NCI-H2171 treated with DMSO at 0.1 percent for 48 hours (cell line): ENCODE measurements at regions not wholly inside any gene's neighbourhood (a gene's known extent, or its start where the extent isn't known, plus 50 kb on each side); places are given as distances from the start of the nearest gene placed in this dataset.
A peak's percentile ranks its signal among the peaks of the same experiment; 100 is the strongest.
"Not testable (repeated sequence)": the region's sequence is repeated elsewhere in the genome, so short reads cannot be mapped to it uniquely, and the experiment has no call there.

Source experiments
- DNase-seq: peaks from one replicate; lab custom pipeline; 2025; lab: John Stamatoyannopoulos, UW

GRCh38 chr5:173667702-173668101 is 51.3 kb upstream of the BOD1 start:
- no peak for DNase-seq

GRCh38 chr5:173668245-173668800 is 51.9 kb upstream of the BOD1 start:
- DNase-seq = no peak

- DNase-seq = no peak
Measured at GRCh38 chr5:173668910-173669309, 52.5 kb upstream of the BOD1 start.

DNA sequence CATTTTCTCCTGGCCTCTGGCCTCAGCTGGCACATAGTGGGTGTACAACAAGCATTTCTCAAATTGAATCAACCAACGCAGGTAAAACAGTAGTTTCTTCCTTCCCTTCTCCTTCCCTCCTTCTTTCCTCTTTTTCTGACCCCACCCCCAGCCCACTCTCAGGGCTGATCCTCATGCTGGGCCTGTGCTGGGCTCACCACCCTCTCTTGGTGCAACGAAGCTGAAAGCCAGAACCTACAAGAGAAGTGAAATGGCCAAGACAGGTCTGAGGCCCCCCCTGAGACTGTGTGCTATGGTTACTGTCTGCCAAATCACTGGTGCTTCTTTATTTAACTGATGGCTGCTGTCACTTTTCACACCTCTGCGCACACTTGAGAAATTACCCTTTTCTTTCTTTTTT is 53.0 kb upstream of the BOD1 start:
- no peak for DNase-seq

DNA sequence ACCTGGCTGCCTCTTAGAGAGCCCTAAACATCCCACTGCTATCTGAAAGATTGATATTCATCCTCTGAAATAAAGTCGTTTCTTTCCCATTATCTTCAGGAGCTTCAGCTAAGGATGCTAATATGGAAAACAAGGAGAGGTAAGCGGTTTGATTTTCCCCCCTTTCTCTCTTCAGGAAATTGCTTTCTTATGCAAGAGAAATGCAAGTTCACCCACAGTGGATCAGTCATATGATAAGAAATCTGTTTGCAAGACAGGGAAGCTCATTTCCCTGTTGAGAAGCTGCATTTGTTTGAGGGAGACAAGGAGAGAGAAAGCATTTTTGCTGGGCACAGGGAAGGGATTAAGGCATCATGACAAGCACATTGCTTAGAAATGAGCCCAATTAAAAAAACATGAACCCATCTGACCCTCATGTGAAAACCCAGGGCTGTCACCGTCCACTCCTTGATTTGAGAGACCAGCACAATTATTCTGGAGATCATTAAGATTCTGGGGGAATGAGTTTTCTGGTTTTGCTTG is 53.7 kb upstream of the BOD1 start:
- DNase-seq = no peak

DNA sequence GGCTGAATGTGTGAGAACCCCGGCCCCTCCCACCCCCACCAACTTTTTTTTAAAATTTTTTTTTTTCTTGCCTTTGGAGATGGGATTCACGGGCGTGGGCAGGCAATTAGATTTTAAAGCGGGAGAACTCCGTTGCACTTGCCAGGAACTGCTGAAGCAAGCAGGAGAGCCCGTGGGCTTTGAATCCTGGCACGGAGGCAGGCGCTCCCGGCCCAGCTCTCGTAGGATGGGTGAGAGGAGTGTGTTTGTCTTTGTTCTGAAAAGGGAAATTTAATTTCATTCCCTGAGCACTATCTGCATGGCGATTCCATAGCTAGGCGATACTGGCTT is 54.3 kb upstream of the BOD1 start:
- DNase-seq = no peak

- no peak for DNase-seq
Measured at GRCh38 chr5:173671121-173671949, 54.9 kb upstream of the BOD1 start.

DNA sequence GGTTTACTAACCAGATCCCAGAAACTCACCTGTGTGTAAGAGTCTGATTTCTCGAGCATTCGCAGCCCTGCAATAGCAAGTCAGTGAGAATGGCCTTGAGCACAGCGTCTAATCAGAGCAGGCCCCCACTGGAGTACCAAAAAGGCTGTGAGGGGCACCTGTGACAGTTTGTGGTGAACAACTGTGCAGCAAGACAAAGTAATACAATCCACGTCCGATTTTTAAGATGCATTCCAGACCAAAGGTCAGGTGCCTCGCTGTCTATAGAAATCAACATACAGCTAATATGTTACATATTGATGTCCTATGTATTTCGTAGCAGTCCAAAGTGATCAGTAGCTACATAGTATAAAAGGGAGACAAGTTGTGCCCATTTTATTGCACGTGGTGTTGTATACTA is 55.7 kb upstream of the BOD1 start:
- DNase-seq = no peak

DNA sequence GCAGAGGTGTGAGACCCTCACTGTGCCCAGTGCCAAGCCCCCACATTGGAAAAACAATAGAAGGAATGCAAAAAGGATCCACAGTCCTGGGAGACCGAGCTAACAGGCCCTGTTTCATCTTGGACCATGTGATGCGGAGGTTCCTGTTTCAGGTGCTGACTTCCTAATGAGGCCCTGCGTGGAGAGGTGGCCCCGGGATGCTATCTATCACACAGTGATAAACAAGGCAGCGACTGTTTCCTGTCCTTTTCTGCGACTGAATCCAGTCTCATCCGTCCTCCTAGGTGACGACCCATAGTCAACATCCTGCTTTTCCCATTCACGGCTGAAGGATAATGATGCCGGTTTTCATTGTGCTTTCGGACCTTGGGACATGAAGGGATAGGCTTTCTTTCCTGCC is 56.4 kb upstream of the BOD1 start:
- no peak for DNase-seq

- no peak for DNase-seq
Measured at GRCh38 chr5:173673295-173674101, 57.0 kb upstream of the BOD1 start.

GRCh38 chr5:173675287-173675996 is 59.0 kb upstream of the BOD1 start:
- DNase-seq = no peak

- DNase-seq = no peak
Measured at GRCh38 chr5:173676375-173676774, 59.9 kb upstream of the BOD1 start.

DNA sequence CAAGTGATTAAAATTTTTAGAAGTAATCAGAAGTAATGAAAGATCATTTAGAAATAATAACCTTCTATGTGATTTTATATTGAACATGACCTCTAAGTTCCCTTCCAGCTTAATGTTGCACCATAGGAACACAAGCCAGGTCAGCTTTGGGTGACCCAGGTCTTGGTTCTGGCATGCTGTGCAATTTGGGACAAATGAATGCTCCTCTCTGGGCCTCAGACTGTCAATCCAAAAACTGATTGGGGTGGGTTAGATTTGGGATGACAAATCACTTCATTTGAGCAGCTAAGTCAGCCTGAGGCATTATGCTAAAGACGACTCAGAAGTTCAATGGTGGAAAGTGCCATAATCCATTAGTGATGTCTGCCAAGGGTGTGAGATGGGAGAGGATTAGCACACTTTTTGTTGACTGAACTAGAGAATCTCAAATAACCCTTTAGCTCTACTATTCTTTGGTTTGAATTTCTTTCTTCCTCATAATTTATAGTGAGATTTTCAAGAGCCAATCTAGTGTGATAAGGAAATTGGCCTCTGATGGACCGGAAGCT is 60.7 kb upstream of the BOD1 start:
- DNase-seq = no peak

GRCh38 chr5:173679909-173680630 is 63.6 kb upstream of the BOD1 start:
- no peak for DNase-seq

- DNase-seq = no peak
Measured at GRCh38 chr5:173680660-173681242, 64.3 kb upstream of the BOD1 start.

- DNase-seq = no peak
Measured at GRCh38 chr5:173682313-173682712, 65.9 kb upstream of the BOD1 start.

DNA sequence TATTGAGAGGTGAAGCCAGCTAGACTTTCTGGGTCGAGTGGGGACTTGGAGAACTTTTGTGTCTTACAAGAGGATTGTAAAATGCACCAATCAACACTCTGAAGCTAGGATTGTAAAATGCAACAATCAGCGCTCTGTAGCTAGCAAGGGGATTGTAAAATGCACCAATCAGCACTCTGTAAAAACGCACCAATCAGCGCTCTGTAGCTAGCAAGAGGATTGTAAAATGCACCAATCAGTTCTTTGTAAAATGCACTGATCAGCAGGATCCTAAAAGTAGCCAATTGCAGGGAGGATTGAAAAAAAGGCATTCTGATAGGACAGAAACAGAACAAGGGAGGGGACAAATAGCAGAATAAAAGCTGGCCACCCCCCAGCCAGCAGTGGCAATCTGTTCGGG is 68.1 kb upstream of the BOD1 start:
- not testable (repeated sequence) for DNase-seq

DNA sequence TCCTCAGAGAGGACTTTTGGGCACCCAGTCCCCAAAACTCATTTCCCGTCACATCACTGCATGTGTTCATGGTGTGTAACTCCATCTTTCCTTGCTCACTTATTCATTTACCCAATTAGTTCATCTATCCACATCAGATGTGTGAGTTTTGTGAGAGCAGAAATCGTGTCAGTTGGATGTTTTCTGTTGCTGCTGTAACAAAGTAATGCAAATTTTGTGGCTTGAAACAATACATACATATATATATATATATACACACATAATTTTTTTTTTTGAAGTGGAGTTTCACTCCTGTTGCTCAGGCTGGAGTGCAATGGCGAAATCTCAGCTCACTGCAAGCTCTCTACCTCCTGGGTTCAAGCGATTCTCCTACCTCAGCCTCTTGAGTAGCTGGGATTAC is 70.5 kb upstream of the BOD1 start:
- no peak for DNase-seq

GRCh38 chr5:173688703-173689102 is 72.3 kb upstream of the BOD1 start:
- DNase-seq = no peak

DNA sequence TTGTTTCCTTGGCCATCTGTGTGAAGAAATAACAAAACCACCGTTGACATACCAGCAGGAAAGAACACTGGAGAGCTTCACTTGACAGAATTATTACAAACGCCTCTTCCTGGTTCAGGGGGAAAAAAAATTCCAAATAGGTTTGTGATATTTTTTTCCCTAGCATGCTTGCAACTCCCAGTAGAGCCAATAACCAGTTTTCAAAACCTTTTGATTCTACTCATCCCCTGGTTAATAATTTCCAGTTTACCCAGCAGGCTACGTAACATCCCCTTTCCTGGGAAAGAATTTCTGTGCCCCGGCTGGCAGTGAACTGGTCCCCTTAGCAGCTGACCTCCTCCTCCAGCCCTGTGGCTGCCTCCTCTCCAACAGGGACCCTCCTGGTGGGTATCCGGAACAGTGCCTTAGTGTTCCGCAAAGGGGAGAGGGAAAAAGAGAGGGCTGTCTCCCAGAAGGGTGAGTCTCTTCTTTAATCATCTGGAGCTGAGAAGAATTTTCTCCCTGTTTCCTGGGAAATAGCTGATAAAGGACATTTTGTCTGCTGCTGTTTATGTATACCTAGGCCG is 72.8 kb upstream of the BOD1 start:
- peak; percentile 1 for DNase-seq
